CD4-positive, CD25-positive, alpha-beta regulatory T cell (primary cell): ENCODE measurements at regions not wholly inside any gene's neighbourhood (a gene's known extent, or its start where the extent isn't known, plus 50 kb on each side); places are given as distances from the start of the nearest gene placed in this dataset.

Experiments
- ATAC-seq, 2 donors: fragments of 150-1000 bp; cut with Tn5 transposase; one replicate each; pipeline ENCODE4 v1.10.0; 2021; ENCODE audit warnings: low read depth in 2 of 2, moderate number of reproducible peaks in 2 of 2, moderate library complexity in 1 of 2
- DNase-seq, 3 donors: peaks; one replicate each; pipeline versions ENCODE4 v3.0.0 to v3.0.0-alpha.2; 2012 to 2022; ENCODE audit warnings: mixed read lengths in 1 of 3
- H3K27ac ChIP-seq: one replicate; pipeline ENCODE4 v1.7.0; 2013; ENCODE audit warnings: mild to moderate bottlenecking, low read length; ENCODE audit not compliant: insufficient read depth, poor library complexity, severe bottlenecking
- H3K27me3 ChIP-seq: one replicate; pipeline ENCODE4 v1.7.0; 2013; ENCODE audit warnings: low read length; ENCODE audit not compliant: control insufficient read depth, insufficient read depth
- H3K36me3 ChIP-seq: one replicate; pipeline ENCODE4 v1.7.0; 2013; ENCODE audit warnings: mild to moderate bottlenecking, low read length, moderate library complexity; ENCODE audit not compliant: control insufficient read depth, insufficient read depth
- H3K4me1 ChIP-seq: 2 replicates; pipeline ENCODE4 v1.7.0; 2013; ENCODE audit warnings: mild to moderate bottlenecking, low read length; ENCODE audit not compliant: insufficient read depth, control insufficient read depth, poor library complexity, severe bottlenecking
- H3K4me3 ChIP-seq: one replicate; pipeline ENCODE4 v1.7.0; 2013; ENCODE audit warnings: low read depth, mild to moderate bottlenecking, low read length, moderate library complexity
- H3K9me3 ChIP-seq, 2 experiments: 1 replicate in 1 of 2; 2 replicates in 1 of 2; pipeline ENCODE4 v1.7.0; 2013; ENCODE audit warnings: low read length in 2 of 2, mild to moderate bottlenecking in 1 of 2, moderate library complexity in 1 of 2; ENCODE audit not compliant: control insufficient read depth in 2 of 2
- H3K27ac Mint-ChIP-seq, 3 donors: one replicate each; pipeline ENCODE4 v1.8.0; 2020 to 2022; ENCODE audit warnings: mild to moderate bottlenecking in 3 of 3, mixed read lengths in 3 of 3, moderate library complexity in 2 of 3
- H3K27me3 Mint-ChIP-seq: one replicate; pipeline ENCODE4 v1.8.0; 2022; ENCODE audit warnings: mild to moderate bottlenecking, mixed read lengths
- H3K36me3 Mint-ChIP-seq: one replicate; pipeline ENCODE4 v1.8.0; 2020; ENCODE audit warnings: mixed read lengths
- H3K4me1 Mint-ChIP-seq, 4 donors: one replicate each; pipeline ENCODE4 v1.8.0; 2020 to 2022; ENCODE audit warnings: mixed read lengths in 4 of 4, mild to moderate bottlenecking in 1 of 4
- H3K4me3 Mint-ChIP-seq, 4 donors: one replicate each; pipeline ENCODE4 v1.8.0; 2020 to 2022; ENCODE audit warnings: mild to moderate bottlenecking in 4 of 4, mixed read lengths in 4 of 4, moderate library complexity in 3 of 4
- H3K9me3 Mint-ChIP-seq, 7 donors: one replicate each; pipeline ENCODE4 v1.8.0; 2020 to 2022; ENCODE audit warnings: mixed read lengths in 7 of 7, mild to moderate bottlenecking in 3 of 7, moderate library complexity in 2 of 7

- Histone ChIP-seq H3K27ac (no peak overlapping the region), H3K4me3 (no peak overlapping the region), H3K36me3 (no peaks in the 10 kb centered on the region), H3K4me1 (peaks cover 21% of the 10 kb centered on the region), H3K9me3 (peaks cover 0 to 2% of the 10 kb centered on the region in 2 experiments), H3K27me3 (no peaks in the 10 kb centered on the region)
- Mint-ChIP-seq H3K4me1 (peaks cover 18 to 33% (median 22%) of the 10 kb centered on the region in 4 donors), H3K4me3 (peak overlapping the region in 1 of 4 donors; percentile 39), H3K27me3 (no peaks in the 10 kb centered on the region), H3K27ac (peak overlapping the region in 2 of 3 donors; percentile 40 to 69), H3K9me3 (peaks cover 0 to 10% (median 3%) of the 10 kb centered on the region in 7 donors), H3K36me3 (peaks cover 5% of the 10 kb centered on the region)
- ATAC-seq (no peak), DNase-seq (no peak)
These were observed 105.4 kb upstream of the LCLAT1 start for GRCh38 chr2:30341500-30342267.

GRCh38 chr2:30346471-30347169 is 100.4 kb upstream of the LCLAT1 start:
- Mint-ChIP-seq H3K9me3 (peaks cover 0 to 10% (median 3%) of the 10 kb centered on the region in 7 donors), H3K4me1 (peaks cover 1 to 5% (median 4%) of the 10 kb centered on the region in 4 donors), H3K27me3 (no peaks in the 10 kb centered on the region), H3K4me3 (no peak overlapping the region), H3K27ac (no peak overlapping the region), H3K36me3 (peaks cover 5% of the 10 kb centered on the region)
- Histone ChIP-seq H3K4me1 (no peaks in the 10 kb centered on the region), H3K9me3 (peaks cover 0 to 2% of the 10 kb centered on the region in 2 experiments), H3K27ac (no peak overlapping the region), H3K4me3 (no peak overlapping the region), H3K36me3 (no peaks in the 10 kb centered on the region), H3K27me3 (no peaks in the 10 kb centered on the region)
- DNase-seq (no peak), ATAC-seq (no peak)

- no peak overlapping the region for H3K4me3 Mint-ChIP-seq
- H3K27ac Mint-ChIP-seq, result peak overlapping the region in 1 of 3 donors; percentile 16
- H3K36me3 ChIP-seq, result no peaks in the 10 kb centered on the region
- peaks cover 0 to 1% (median 0%) of the 10 kb centered on the region in 7 donors for H3K9me3 Mint-ChIP-seq
- no peaks in the 10 kb centered on the region for H3K27me3 Mint-ChIP-seq
- H3K27ac ChIP-seq, result no peak overlapping the region
- H3K36me3 Mint-ChIP-seq, result no peaks in the 10 kb centered on the region
- no peaks in the 10 kb centered on the region for H3K27me3 ChIP-seq
- ATAC-seq (no peak), DNase-seq (no peak)
- H3K9me3 ChIP-seq, result no peaks in the 10 kb centered on the region
- H3K4me3 ChIP-seq, result no peak overlapping the region
- no peaks in the 10 kb centered on the region for H3K4me1 ChIP-seq
- H3K4me1 Mint-ChIP-seq, result peaks cover 0 to 7% (median 0%) of the 10 kb centered on the region in 4 donors
These were observed 98.2 kb upstream of the LCLAT1 start for GRCh38 chr2:30348825-30349224.

GRCh38 chr2:30349691-30350090 is 97.4 kb upstream of the LCLAT1 start:
- Histone ChIP-seq H3K27me3 (no peaks in the 10 kb centered on the region), H3K36me3 (no peaks in the 10 kb centered on the region), H3K9me3 (no peaks in the 10 kb centered on the region), H3K4me1 (no peaks in the 10 kb centered on the region), H3K4me3 (no peak overlapping the region), H3K27ac (no peak overlapping the region)
- no peak overlapping the region for H3K27ac Mint-ChIP-seq
- no peak for DNase-seq
- peaks cover 0 to 1% (median 0%) of the 10 kb centered on the region in 7 donors for H3K9me3 Mint-ChIP-seq
- ATAC-seq, result no peak
- no peak overlapping the region for H3K4me3 Mint-ChIP-seq
- H3K4me1 Mint-ChIP-seq, result peaks cover 0 to 7% (median 0%) of the 10 kb centered on the region in 4 donors
- H3K27me3 Mint-ChIP-seq, result no peaks in the 10 kb centered on the region
- H3K36me3 Mint-ChIP-seq, result no peaks in the 10 kb centered on the region

GRCh38 chr2:30351116-30351515 is 95.9 kb upstream of the LCLAT1 start:
- no peaks in the 10 kb centered on the region for H3K36me3 ChIP-seq
- H3K36me3 Mint-ChIP-seq, result no peaks in the 10 kb centered on the region
- peaks cover 0 to 1% (median 0%) of the 10 kb centered on the region in 7 donors for H3K9me3 Mint-ChIP-seq
- H3K27ac Mint-ChIP-seq, result no peak overlapping the region
- H3K4me1 ChIP-seq, result no peaks in the 10 kb centered on the region
- no peaks in the 10 kb centered on the region for H3K27me3 Mint-ChIP-seq
- H3K9me3 ChIP-seq, result no peaks in the 10 kb centered on the region
- ATAC-seq, result no peak
- peaks cover 0 to 7% (median 0%) of the 10 kb centered on the region in 4 donors for H3K4me1 Mint-ChIP-seq
- H3K27ac ChIP-seq, result no peak overlapping the region
- no peaks in the 10 kb centered on the region for H3K27me3 ChIP-seq
- no peak overlapping the region for H3K4me3 Mint-ChIP-seq
- no peak for DNase-seq
- no peak overlapping the region for H3K4me3 ChIP-seq

- Histone ChIP-seq H3K4me3 (no peak overlapping the region), H3K27ac (no peak overlapping the region), H3K9me3 (no peaks in the 10 kb centered on the region), H3K4me1 (no peaks in the 10 kb centered on the region), H3K36me3 (no peaks in the 10 kb centered on the region), H3K27me3 (no peaks in the 10 kb centered on the region)
- no peak for DNase-seq
- peaks cover 0 to 1% (median 0%) of the 10 kb centered on the region in 7 donors for H3K9me3 Mint-ChIP-seq
- peaks cover 0 to 7% (median 0%) of the 10 kb centered on the region in 4 donors for H3K4me1 Mint-ChIP-seq
- H3K36me3 Mint-ChIP-seq, result no peaks in the 10 kb centered on the region
- no peak overlapping the region for H3K4me3 Mint-ChIP-seq
- no peaks in the 10 kb centered on the region for H3K27me3 Mint-ChIP-seq
- no peak overlapping the region for H3K27ac Mint-ChIP-seq
- ATAC-seq, result no peak
These were observed 95.1 kb upstream of the LCLAT1 start for GRCh38 chr2:30351949-30352348.

- DNase-seq (no peak), ATAC-seq (no peak)
- Histone ChIP-seq H3K4me1 (no peaks in the 10 kb centered on the region), H3K27ac (no peak overlapping the region), H3K9me3 (no peaks in the 10 kb centered on the region), H3K27me3 (no peaks in the 10 kb centered on the region), H3K36me3 (no peaks in the 10 kb centered on the region), H3K4me3 (no peak overlapping the region)
- H3K4me1 Mint-ChIP-seq, result peaks cover 0 to 9% (median 0%) of the 10 kb centered on the region in 4 donors
- no peak overlapping the region for H3K4me3 Mint-ChIP-seq
- H3K9me3 Mint-ChIP-seq, result no peaks in the 10 kb centered on the region
- H3K27me3 Mint-ChIP-seq, result no peaks in the 10 kb centered on the region
- H3K36me3 Mint-ChIP-seq, result no peaks in the 10 kb centered on the region
- H3K27ac Mint-ChIP-seq, result no peak overlapping the region
These were observed 92.9 kb upstream of the LCLAT1 start for GRCh38 chr2:30354150-30354549.
